Aorta (tissue), 5 donors: ENCODE measurements at regions not wholly inside any gene's neighbourhood (a gene's known extent, or its start where the extent isn't known, plus 50 kb on each side); places are given as distances from the start of the nearest gene placed in this dataset.

Experiments used
- ATAC-seq: fragments of 200-7000 bp; cut with Tn5 transposase; one replicate; pipeline ENCODE4 v1.9.1; 2022; ENCODE audit warnings: moderate library complexity; ENCODE audit not compliant: low FRiP score
- DNase-seq, 2 donors: peaks; one replicate each; pipeline ENCODE4 v3.0.0-alpha.2; 2020
- H3K27ac ChIP-seq, 2 donors: one replicate each; pipeline ENCODE4 v1.5.1; 2013; ENCODE audit warnings: low read length in 2 of 2, mild to moderate bottlenecking in 2 of 2, moderate library complexity in 2 of 2, control low read depth in 1 of 2, inconsistent platforms in 1 of 2, low read depth in 1 of 2
- H3K27me3 ChIP-seq, 2 donors: one replicate each; pipeline ENCODE4 v1.6.1; 2013; ENCODE audit warnings: control low read depth in 1 of 2, low read length in 1 of 2, mild to moderate bottlenecking in 1 of 2, moderate library complexity in 1 of 2; ENCODE audit not compliant: insufficient read depth in 2 of 2, control insufficient read depth in 1 of 2
- H3K36me3 ChIP-seq, 2 donors: one replicate each; pipeline ENCODE4 v1.6.1; 2013; ENCODE audit warnings: control low read depth in 1 of 2, low read length in 1 of 2, mild to moderate bottlenecking in 1 of 2; ENCODE audit not compliant: insufficient read depth in 2 of 2, control insufficient read depth in 1 of 2
- H3K4me1 ChIP-seq, 2 donors: one replicate each; pipeline ENCODE4 v1.6.1; 2013; ENCODE audit warnings: low read length in 2 of 2, control low read depth in 1 of 2, mild to moderate bottlenecking in 1 of 2, moderate library complexity in 1 of 2; ENCODE audit not compliant: insufficient read depth in 2 of 2, control insufficient read depth in 1 of 2
- H3K4me3 ChIP-seq, 2 donors: one replicate each; pipeline ENCODE4 v1.5.1; 2013; ENCODE audit warnings: low read length in 2 of 2, control low read depth in 1 of 2, mild to moderate bottlenecking in 1 of 2
- H3K9me3 ChIP-seq: one replicate; pipeline ENCODE4 v1.6.1; 2013; ENCODE audit warnings: mild to moderate bottlenecking, low read length; ENCODE audit not compliant: control insufficient read depth
- WGBS, 2 donors: extraction: QIAGEN DNeasy Blood & Tissue Kit; methylation state at CpG; one replicate each; pipeline ENCODE4 v1.1.7; 2013; 5-methylcytosine and 5-hydroxymethylcytosine counted together
- intact Hi-C, 2 donors: fragments of 100-400 bp; cut with DNase I; formaldehyde crosslinking; loops; one replicate each; pipeline versions ENCODE4 v1.14.2 to v1.15.0; 2022
- donor health status: healthy with polysubstance abuse.
- donor health status: Bipolar disorder and iron deficiency.
- donor health status: DM: no; HTN: no; CAD: no.
- donor health status: DM: no; HTN: no; CAD: no.
- donor health status: DM: yes; HTN: yes; CAD: no.

DNA sequence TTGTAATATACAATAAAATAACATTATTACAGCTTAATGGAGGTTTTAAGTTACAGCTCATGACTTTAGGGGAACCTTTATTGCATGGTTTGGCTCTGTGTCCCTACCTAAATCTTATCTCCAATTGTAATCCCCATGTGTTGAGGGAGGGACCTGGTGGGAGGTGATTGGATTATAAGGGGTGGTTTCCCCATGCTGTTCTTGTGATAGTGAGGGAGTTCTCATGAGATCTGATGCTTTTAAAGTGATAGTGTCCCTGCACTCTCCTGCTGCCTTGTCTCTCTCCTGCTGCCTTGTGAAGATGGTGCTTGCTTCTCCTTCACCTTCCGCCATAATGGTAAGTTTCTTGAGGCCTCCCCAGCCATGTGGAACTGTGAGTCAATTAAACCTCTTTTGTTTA, 132.1 kb upstream of the SYT1 start:
- Histone ChIP-seq H3K4me3 (no peak overlapping the region), H3K36me3 (no peaks in the 10 kb centered on the region), H3K27ac (no peak overlapping the region), H3K27me3 (no peaks in the 10 kb centered on the region), H3K4me1 (no peaks in the 10 kb centered on the region), H3K9me3 (no peaks in the 10 kb centered on the region)
- intact Hi-C loops = no loop called here
- 97% methylated on average over 1 of the region's 1 CpG for WGBS, 2 donors
- no peak for DNase-seq
- no peak for ATAC-seq

DNA sequence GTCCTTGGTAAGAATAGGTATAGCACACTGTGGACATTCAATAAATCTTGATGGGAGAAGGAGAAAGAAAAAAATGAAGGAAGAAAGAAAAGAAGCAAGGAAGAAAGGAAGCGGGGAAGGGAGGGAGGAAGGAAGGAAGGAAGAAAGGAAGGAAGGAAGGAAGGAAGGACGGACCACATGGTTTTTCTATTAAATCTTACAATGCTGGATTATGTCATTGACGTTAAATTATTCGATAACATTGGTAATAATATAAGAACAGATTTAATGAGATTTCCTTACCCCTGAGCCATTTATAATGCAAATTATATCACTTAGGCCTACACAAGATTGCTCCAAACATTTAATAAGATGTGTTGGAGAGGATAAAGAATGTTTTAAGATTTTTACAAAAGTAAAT, 124.9 kb upstream of the SYT1 start:
- H3K27ac ChIP-seq = no peak overlapping the region
- H3K9me3 ChIP-seq = no peaks in the 10 kb centered on the region
- DNase-seq = no peak
- 89 to 92% methylated on average over 4 of the region's 4 CpGs for WGBS, 2 donors
- no peak for ATAC-seq
- H3K27me3 ChIP-seq = no peaks in the 10 kb centered on the region
- H3K4me3 ChIP-seq = no peak overlapping the region
- no peaks in the 10 kb centered on the region for H3K36me3 ChIP-seq
- H3K4me1 ChIP-seq = no peaks in the 10 kb centered on the region
- intact Hi-C loops = no loop called here

DNA sequence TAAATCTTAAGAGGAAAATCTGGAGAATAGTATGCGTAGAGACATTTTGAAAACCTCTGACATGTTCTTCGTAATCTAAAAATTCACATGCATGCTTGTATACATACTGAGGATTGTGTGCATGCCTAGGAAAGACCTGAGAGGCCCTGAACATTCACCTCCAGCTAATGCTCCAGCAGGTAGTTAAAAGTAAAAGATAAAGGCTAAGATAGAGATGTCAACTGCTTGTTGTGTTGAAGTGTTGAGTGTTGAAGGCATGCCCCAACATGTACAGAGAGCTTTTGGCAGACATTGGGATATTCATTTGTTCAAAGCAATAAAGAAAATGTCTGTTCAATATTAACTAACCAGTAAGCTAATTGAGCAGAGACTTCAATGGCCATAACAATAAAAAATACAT, 118.6 kb upstream of the SYT1 start:
- intact Hi-C loops = no loop called here
- H3K27me3 ChIP-seq = no peaks in the 10 kb centered on the region
- ATAC-seq (no peak), DNase-seq (no peak)
- no peak overlapping the region for H3K4me3 ChIP-seq
- H3K4me1 ChIP-seq = no peaks in the 10 kb centered on the region
- 85 to 88% methylated on average over 2 of the region's 2 CpGs for WGBS, 2 donors
- H3K9me3 ChIP-seq = no peaks in the 10 kb centered on the region
- H3K36me3 ChIP-seq = no peaks in the 10 kb centered on the region
- no peak overlapping the region for H3K27ac ChIP-seq

DNA sequence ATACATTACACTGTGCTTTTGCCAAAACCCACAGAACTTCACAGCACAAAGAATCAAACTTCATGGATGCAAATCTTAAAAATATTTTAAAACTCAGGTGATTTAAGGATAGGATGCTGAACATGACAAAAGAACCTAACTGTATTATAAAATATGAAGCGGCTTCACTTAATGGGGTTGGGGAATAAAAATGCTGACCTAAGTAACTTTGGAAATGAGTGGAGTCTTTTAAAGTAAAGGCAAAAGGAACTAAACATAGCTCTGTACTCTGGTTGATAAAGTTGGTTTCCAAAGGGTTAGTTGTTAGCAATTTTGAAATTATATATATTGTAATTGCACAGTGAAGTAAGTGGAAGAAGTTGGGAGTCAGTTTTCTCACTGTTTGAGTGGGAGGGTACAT, 111.5 kb upstream of the SYT1 start:
- DNase-seq (no peak), ATAC-seq (no peak)
- WGBS, 2 donors = 94 to 98% methylated on average over 1 of the region's 1 CpG
- Histone ChIP-seq H3K36me3 (no peaks in the 10 kb centered on the region), H3K27ac (no peak overlapping the region), H3K9me3 (no peaks in the 10 kb centered on the region), H3K27me3 (no peaks in the 10 kb centered on the region), H3K4me1 (no peaks in the 10 kb centered on the region), H3K4me3 (no peak overlapping the region)
- intact Hi-C loops = no loop called here

DNA sequence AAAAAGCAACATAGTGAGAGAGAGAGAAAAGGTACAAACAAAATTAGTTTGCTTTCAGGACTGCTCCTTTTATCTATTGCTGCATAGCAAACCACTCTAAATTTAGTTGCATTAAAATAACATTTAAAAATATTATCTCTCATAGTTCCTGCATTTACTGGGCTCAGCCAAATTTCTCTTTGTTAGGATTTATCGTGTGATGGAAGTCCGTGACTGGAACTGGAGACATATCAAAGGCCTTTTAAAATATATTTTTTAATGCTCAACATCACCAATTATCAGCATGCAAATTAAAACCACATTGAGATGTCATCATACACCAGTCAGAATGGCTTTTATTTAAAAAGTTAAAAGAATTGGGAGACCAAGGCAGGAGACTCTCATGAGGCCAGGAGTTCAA, 107.6 kb upstream of the SYT1 start:
- 10 to 13% methylated on average over 2 of the region's 2 CpGs for WGBS, 2 donors
- DNase-seq = no peak
- H3K27me3 ChIP-seq = no peaks in the 10 kb centered on the region
- intact Hi-C loops = no loop called here
- H3K9me3 ChIP-seq = no peaks in the 10 kb centered on the region
- H3K36me3 ChIP-seq = no peaks in the 10 kb centered on the region
- H3K4me1 ChIP-seq = no peaks in the 10 kb centered on the region
- H3K27ac ChIP-seq = no peak overlapping the region
- no peak overlapping the region for H3K4me3 ChIP-seq
- ATAC-seq = no peak

DNA sequence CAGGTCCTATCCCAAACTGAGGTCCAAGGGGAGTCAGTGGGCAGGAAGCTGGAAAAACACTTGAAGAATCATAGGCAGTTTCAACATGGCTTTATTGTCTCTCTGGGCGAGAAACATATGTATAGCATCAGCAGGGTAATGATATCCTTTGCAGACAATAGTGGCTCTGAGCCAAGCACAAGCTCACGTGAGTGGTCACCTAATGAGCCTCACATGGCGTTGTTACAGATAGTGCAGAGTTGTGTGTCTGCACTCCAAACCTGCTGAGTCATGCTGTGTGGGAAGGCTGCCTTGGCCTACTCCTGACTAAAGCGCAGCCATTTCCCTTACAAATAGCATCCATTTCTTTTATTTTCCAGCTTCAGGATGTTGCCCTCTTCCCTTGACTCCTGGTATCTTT, 105.2 kb upstream of the SYT1 start:
- H3K4me1 ChIP-seq = no peaks in the 10 kb centered on the region
- H3K4me3 ChIP-seq = no peak overlapping the region
- DNase-seq (no peak), ATAC-seq (no peak)
- no peaks in the 10 kb centered on the region for H3K9me3 ChIP-seq
- WGBS, 2 donors = 70 to 74% methylated on average over 4 of the region's 4 CpGs
- intact Hi-C loops = no loop called here
- H3K36me3 ChIP-seq = no peaks in the 10 kb centered on the region
- no peak overlapping the region for H3K27ac ChIP-seq
- no peaks in the 10 kb centered on the region for H3K27me3 ChIP-seq

DNA sequence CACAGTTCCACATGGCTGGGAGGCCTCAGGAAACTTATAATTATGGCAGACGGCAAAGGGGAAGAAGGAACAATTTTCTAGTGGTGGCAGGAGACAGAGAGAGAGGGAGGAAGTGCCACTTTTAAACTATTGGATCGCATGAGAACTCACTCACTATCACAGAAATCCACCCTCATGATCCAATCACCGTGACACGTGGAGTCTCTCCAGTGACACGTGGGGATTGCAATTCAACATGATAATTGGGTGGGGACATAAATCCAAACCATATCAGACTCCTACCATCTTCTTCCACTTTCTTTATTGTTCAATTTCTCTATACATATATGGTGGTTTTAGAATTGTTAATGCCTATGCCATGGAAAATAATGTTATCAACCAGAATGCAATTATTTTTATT, 103.7 kb upstream of the SYT1 start:
- Histone ChIP-seq H3K4me1 (no peaks in the 10 kb centered on the region), H3K27me3 (no peaks in the 10 kb centered on the region), H3K9me3 (no peaks in the 10 kb centered on the region), H3K36me3 (no peaks in the 10 kb centered on the region), H3K27ac (no peak overlapping the region), H3K4me3 (no peak overlapping the region)
- WGBS, 2 donors = 89 to 90% methylated on average over 5 of the region's 5 CpGs
- intact Hi-C loops = no loop called here
- ATAC-seq (no peak), DNase-seq (no peak)

DNA sequence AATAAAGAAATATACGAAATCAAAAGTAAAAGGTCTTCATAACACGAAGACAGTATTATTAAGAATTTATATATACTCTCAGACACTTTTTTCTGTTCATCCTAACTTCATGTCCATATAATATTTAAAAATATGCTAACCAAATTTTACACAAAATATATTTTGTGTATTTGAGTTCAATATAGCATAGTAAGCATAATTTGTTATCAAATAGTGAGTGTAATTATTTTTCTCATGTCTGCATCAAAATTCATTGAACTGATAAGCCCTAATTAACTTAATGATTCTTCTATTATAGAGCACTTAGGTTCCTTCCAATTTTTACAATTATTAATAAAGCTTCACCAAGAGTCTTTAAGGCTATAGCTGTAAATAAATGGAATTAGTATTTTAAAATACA, 99.7 kb upstream of the SYT1 start:
- intact Hi-C loops = no loop called here
- no peak for ATAC-seq
- H3K4me1 ChIP-seq = no peaks in the 10 kb centered on the region
- H3K27ac ChIP-seq = no peak overlapping the region
- no peak for DNase-seq
- H3K36me3 ChIP-seq = no peaks in the 10 kb centered on the region
- no peaks in the 10 kb centered on the region for H3K27me3 ChIP-seq
- no peak overlapping the region for H3K4me3 ChIP-seq
- 77 to 78% methylated on average over 2 of the region's 2 CpGs for WGBS, 2 donors
- no peaks in the 10 kb centered on the region for H3K9me3 ChIP-seq

DNA sequence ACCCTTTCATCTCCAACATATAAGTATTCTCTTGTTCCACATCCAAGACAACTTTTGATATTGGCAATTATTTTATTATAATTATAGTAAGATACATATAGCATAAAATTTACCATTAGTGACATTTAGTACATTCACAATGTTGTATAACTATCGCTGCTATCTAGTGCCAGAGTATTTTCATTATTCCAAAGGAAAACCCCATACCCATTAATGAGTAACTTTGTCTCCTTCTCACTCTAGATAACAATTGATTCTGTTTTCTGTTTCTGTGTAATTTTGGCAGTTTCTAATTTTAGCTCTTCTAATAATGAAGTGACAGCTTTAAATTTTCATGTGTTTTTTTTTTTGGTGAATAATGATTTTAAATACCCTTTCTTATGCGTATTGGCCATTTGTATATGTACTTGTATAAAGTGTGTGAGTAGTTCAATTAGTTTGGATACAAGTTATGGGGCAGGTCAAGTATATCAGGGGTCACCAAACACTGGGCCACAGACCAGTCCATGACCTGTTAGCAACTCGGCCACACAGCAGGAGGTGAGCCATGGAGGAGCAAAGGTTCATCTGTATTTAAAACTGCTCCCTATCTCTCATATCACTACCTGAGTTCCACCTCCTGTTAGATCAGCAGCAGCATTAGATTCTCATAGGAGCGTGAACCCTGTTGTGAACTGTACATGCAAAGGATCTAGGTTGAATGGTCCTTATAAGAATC, 97.2 kb upstream of the SYT1 start:
- WGBS, 2 donors = 77 to 81% methylated on average over 4 of the region's 4 CpGs
- no peaks in the 10 kb centered on the region for H3K9me3 ChIP-seq
- no peak overlapping the region for H3K4me3 ChIP-seq
- no peak for DNase-seq
- no peaks in the 10 kb centered on the region for H3K27me3 ChIP-seq
- intact Hi-C loops = no loop called here
- H3K27ac ChIP-seq = no peak overlapping the region
- no peaks in the 10 kb centered on the region for H3K36me3 ChIP-seq
- H3K4me1 ChIP-seq = no peaks in the 10 kb centered on the region
- ATAC-seq = no peak
